ENCODE measurements at regions not wholly inside any gene's neighbourhood (a gene's known extent, or its start where the extent isn't known, plus 50 kb on each side); places are given as distances from the start of the nearest gene placed in this dataset.

DNA sequence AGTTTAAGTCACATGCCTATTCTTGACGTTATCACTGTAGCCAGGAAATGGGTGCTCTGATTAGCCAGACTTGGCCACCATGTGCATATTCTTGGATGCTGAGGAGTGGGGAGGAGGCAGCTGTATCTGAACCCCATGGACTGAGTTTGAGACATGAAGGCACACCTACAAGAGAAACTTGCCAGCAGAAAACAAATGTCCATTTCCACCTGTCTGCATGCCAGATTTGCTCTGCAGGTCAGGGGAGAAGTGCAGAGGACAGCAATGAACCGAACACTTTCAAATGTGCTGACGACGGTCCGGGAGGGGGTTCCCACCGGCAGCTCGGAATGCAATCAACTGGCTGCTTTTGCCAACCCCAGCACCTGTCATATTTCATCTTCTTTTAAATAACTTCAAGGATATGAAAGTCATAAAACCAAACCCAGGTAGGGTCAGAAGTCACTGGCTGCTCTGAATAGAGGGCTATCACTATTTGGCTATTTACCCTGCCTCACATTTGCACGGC lies 287.8 kb upstream of the N4BP1 start:
- no peak for DNase-seq (ENCODE audit: low spot score, unreplicated experiment)
- H3K4me1 Mint-ChIP-seq (ENCODE audit: low read depth): peaks cover 7% of the 10 kb centered on the region
- H3K4me3 Mint-ChIP-seq (ENCODE audit: low read depth): no peak overlapping the region
- H3K36me3 Mint-ChIP-seq (ENCODE audit: insufficient read depth): no peaks in the 10 kb centered on the region
- peaks cover 82% of the 10 kb centered on the region for H3K27me3 Mint-ChIP-seq
- no peaks in the 10 kb centered on the region for H3K9me3 Mint-ChIP-seq (ENCODE audit: low read depth)
- no peak overlapping the region for H3K27ac Mint-ChIP-seq
- TF ChIP-seq CTCF (IDR thresholded peaks at IDR 0.05; ENCODE audit: unreplicated experiment): no peak

DNA sequence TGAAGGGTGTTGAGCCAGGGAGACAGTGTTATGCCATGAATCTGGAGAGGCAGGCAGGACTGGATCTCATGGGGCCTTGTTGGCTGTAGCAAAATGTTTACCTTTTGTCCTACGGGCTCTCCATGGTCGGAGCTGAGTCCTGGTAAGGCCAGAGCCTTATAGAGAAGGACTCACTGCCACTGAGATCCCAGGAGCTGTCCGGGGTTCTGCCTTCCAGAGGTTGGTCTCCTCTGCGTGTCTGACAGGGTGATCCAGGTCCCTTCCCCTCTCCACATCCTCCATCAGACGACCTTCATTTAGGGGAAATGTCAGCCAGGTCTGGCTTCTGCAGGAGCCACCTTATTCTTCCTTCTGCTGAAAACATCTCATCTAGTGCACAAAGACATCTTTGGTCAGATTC lies 285.2 kb upstream of the N4BP1 start:
- TF ChIP-seq CTCF (IDR thresholded peaks at IDR 0.05; ENCODE audit: unreplicated experiment): no peak
- no peak overlapping the region for H3K27ac Mint-ChIP-seq
- DNase-seq (ENCODE audit: low spot score, unreplicated experiment): peak; percentile 17

GRCh38 chr16:48892893-48893292 lies 282.9 kb upstream of the N4BP1 start:
- Mint-ChIP-seq H3K36me3 (ENCODE audit: insufficient read depth) (no peaks in the 10 kb centered on the region), H3K27ac (no peak overlapping the region), H3K4me3 (ENCODE audit: low read depth) (no peak overlapping the region), H3K27me3 (peaks cover 70% of the 10 kb centered on the region), H3K4me1 (ENCODE audit: low read depth) (no peaks in the 10 kb centered on the region), H3K9me3 (ENCODE audit: low read depth) (no peaks in the 10 kb centered on the region)
- DNase-seq (ENCODE audit: low spot score, unreplicated experiment): no peak
- no peak for TF ChIP-seq CTCF (IDR thresholded peaks at IDR 0.05; ENCODE audit: unreplicated experiment)

More for the DNA sequence above, 285.2 kb upstream of the N4BP1 start:
- Mint-ChIP-seq H3K4me1 (ENCODE audit: low read depth) (no peaks in the 10 kb centered on the region), H3K4me3 (ENCODE audit: low read depth) (no peak overlapping the region), H3K27me3 (peaks cover 74% of the 10 kb centered on the region), H3K36me3 (ENCODE audit: insufficient read depth) (no peaks in the 10 kb centered on the region), H3K9me3 (ENCODE audit: low read depth) (no peaks in the 10 kb centered on the region)

- TF ChIP-seq CTCF (IDR thresholded peaks at IDR 0.05; ENCODE audit: unreplicated experiment): no peak
- DNase-seq (ENCODE audit: low spot score, unreplicated experiment): no peak
- Mint-ChIP-seq H3K4me1 (ENCODE audit: low read depth) (no peaks in the 10 kb centered on the region), H3K9me3 (ENCODE audit: low read depth) (no peaks in the 10 kb centered on the region), H3K27me3 (peaks cover 54% of the 10 kb centered on the region), H3K27ac (no peak overlapping the region), H3K36me3 (ENCODE audit: insufficient read depth) (no peaks in the 10 kb centered on the region), H3K4me3 (ENCODE audit: low read depth) (no peak overlapping the region)
These were observed 277.7 kb upstream of the N4BP1 start for GRCh38 chr16:48887646-48888210.

GRCh38 chr16:48885471-48885870 lies 275.5 kb upstream of the N4BP1 start:
- Mint-ChIP-seq H3K4me1 (ENCODE audit: low read depth) (no peaks in the 10 kb centered on the region), H3K36me3 (ENCODE audit: insufficient read depth) (no peaks in the 10 kb centered on the region), H3K27me3 (peaks cover 54% of the 10 kb centered on the region), H3K4me3 (ENCODE audit: low read depth) (no peak overlapping the region), H3K27ac (no peak overlapping the region), H3K9me3 (ENCODE audit: low read depth) (no peaks in the 10 kb centered on the region)
- no peak for DNase-seq (ENCODE audit: low spot score, unreplicated experiment)
- no peak for TF ChIP-seq CTCF (IDR thresholded peaks at IDR 0.05; ENCODE audit: unreplicated experiment)

All from progenitor cell of endocrine pancreas (in vitro differentiated cells).